SK-N-SH treated with all-trans-retinoic acid at 6 μM for 48 hours (cell line): ENCODE measurements at regions not wholly inside any gene's neighbourhood (a gene's known extent, or its start where the extent isn't known, plus 50 kb on each side); places are given as distances from the start of the nearest gene placed in this dataset.

Experiments used
- ARNTL ChIP-seq: fragments of 450-650 bp; formaldehyde crosslinking; IDR thresholded peaks from 2 replicates; pipeline ENCODE4 v1.5.0; 2020; ENCODE audit warnings: low read depth, mild to moderate bottlenecking, moderate library complexity, borderline replicate concordance
- BACH2 ChIP-seq: fragments of 250-450 bp; sonication (Bioruptor Pico); IDR thresholded peaks from 2 replicates; pipeline ENCODE4 v1.9.0; 2021; ENCODE audit warnings: mild to moderate bottlenecking, borderline replicate concordance
- CSDC2 ChIP-seq: fragments of 250-450 bp; sonication (Bioruptor Pico); IDR thresholded peaks from 2 replicates; pipeline ENCODE4 v1.5.0; 2020; ENCODE audit warnings: mild to moderate bottlenecking, moderate library complexity
- GLIS3 ChIP-seq: fragments of 250-450 bp; sonication (Bioruptor Pico); IDR thresholded peaks from 2 replicates; pipeline ENCODE4 v1.5.0; 2020; ENCODE audit warnings: mild to moderate bottlenecking, moderate library complexity
- ISL1 ChIP-seq: fragments of 250-450 bp; sonication (Bioruptor Pico); IDR thresholded peaks from 2 replicates; pipeline ENCODE4 v2.1.2; 2022; ENCODE audit warnings: mild to moderate bottlenecking, moderate library complexity
- OSR1 ChIP-seq: fragments of 250-450 bp; sonication (Bioruptor Pico); IDR thresholded peaks from 2 replicates; pipeline ENCODE4 v1.8.0; 2022; ENCODE audit warnings: moderate library complexity, mild to moderate bottlenecking, inconsistent platforms
- PATZ1 ChIP-seq: fragments of 250-450 bp; sonication (Bioruptor Pico); IDR thresholded peaks from 2 replicates; pipeline ENCODE4 v1.8.0; 2020; ENCODE audit warnings: mild to moderate bottlenecking, moderate library complexity, borderline replicate concordance
- RARB ChIP-seq: fragments of 250-450 bp; sonication (Bioruptor Pico); IDR thresholded peaks from 2 replicates; pipeline ENCODE4 v1.8.0; 2021; ENCODE audit warnings: mild to moderate bottlenecking, moderate library complexity
- TCF4 ChIP-seq: fragments of 250-450 bp; sonication (Bioruptor Pico); IDR thresholded peaks from 2 replicates; pipeline ENCODE4 v1.8.0; 2021; ENCODE audit warnings: mild to moderate bottlenecking, moderate library complexity, borderline replicate concordance
- TSHZ2 ChIP-seq: fragments of 250-450 bp; sonication (Bioruptor Pico); IDR thresholded peaks from 2 replicates; pipeline ENCODE4 v1.5.0; 2020; ENCODE audit warnings: mild to moderate bottlenecking, moderate library complexity
- ZFP3 ChIP-seq: fragments of 250-450 bp; sonication (Bioruptor Pico); IDR thresholded peaks from 2 replicates; pipeline ENCODE4 v1.5.0; 2020; ENCODE audit warnings: mild to moderate bottlenecking, moderate library complexity
- ZNF70 ChIP-seq: fragments of 450-650 bp; formaldehyde crosslinking; IDR thresholded peaks from 2 replicates; pipeline ENCODE4 v1.5.0; 2020; ENCODE audit warnings: mild to moderate bottlenecking, moderate library complexity
- ZNF8 ChIP-seq: fragments of 450-650 bp; formaldehyde crosslinking; IDR thresholded peaks from 2 replicates; pipeline ENCODE4 v1.5.0; 2020; ENCODE audit warnings: mild to moderate bottlenecking, moderate library complexity

GRCh38 chr12:25376407-25376806 lies 125.7 kb upstream of the KRAS start:
- no peak for TF ChIP-seq ISL1
- TF ChIP-seq CSDC2 (CRISPR knock-in tag) = no peak
- no peak for TF ChIP-seq RARB (CRISPR knock-in tag)
- TF ChIP-seq ARNTL (CRISPR knock-in tag) = no peak
- TF ChIP-seq ZNF8 (CRISPR knock-in tag) = no peak
- TF ChIP-seq TSHZ2 (CRISPR knock-in tag) = no peak
- no peak for TF ChIP-seq ZFP3 (CRISPR knock-in tag)
- no peak for TF ChIP-seq BACH2 (CRISPR knock-in tag)
- TF ChIP-seq PATZ1 (CRISPR knock-in tag) = no peak
- no peak for TF ChIP-seq OSR1 (CRISPR knock-in tag)
- no peak for TF ChIP-seq TCF4 (CRISPR knock-in tag)
- TF ChIP-seq GLIS3 (CRISPR knock-in tag) = no peak
- no peak for TF ChIP-seq ZNF70 (CRISPR knock-in tag)
